Activated T-helper 1 cell treated with Interleukin-2 at 50 U/mL for 16 hours (primary cell): ENCODE measurements at regions not wholly inside any gene's neighbourhood (a gene's known extent, or its start where the extent isn't known, plus 50 kb on each side); places are given as distances from the start of the nearest gene placed in this dataset.
"Not testable (repeated sequence)": the region's sequence is repeated elsewhere in the genome, so short reads cannot be mapped to it uniquely, and the experiment has no call there.

Experiments
- DNase-seq: peaks from one replicate; pipeline ENCODE4 v3.0.0-alpha.2; 2020; ENCODE audit warnings: low read depth

- no peak for DNase-seq
Measured at GRCh38 chr12:127101076-127101475, 1165.9 kb upstream of the TMEM132C start.

DNA sequence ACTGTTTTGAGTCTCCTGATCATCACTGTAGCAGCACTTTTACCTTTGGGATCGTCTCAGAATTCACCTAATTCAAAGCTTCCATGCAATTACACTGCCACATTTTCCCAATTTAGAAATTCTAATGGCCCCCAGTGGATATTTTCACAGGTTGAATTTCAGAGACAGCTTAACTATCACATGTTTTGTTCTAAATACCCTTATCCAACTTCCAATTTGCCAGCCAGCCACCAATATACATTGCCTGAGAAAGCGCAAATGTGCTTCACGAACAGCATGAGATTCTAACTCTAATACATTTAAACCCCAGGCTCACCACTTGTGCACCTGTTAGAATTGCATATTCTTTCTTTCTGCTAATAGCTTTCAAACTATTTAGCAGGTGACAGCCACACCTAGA is 1160.9 kb upstream of the TMEM132C start:
- no peak for DNase-seq

- DNase-seq: no peak
Measured at GRCh38 chr12:127106697-127107096, 1160.3 kb upstream of the TMEM132C start.

GRCh38 chr12:127107744-127108143 is 1159.2 kb upstream of the TMEM132C start:
- no peak for DNase-seq

DNA sequence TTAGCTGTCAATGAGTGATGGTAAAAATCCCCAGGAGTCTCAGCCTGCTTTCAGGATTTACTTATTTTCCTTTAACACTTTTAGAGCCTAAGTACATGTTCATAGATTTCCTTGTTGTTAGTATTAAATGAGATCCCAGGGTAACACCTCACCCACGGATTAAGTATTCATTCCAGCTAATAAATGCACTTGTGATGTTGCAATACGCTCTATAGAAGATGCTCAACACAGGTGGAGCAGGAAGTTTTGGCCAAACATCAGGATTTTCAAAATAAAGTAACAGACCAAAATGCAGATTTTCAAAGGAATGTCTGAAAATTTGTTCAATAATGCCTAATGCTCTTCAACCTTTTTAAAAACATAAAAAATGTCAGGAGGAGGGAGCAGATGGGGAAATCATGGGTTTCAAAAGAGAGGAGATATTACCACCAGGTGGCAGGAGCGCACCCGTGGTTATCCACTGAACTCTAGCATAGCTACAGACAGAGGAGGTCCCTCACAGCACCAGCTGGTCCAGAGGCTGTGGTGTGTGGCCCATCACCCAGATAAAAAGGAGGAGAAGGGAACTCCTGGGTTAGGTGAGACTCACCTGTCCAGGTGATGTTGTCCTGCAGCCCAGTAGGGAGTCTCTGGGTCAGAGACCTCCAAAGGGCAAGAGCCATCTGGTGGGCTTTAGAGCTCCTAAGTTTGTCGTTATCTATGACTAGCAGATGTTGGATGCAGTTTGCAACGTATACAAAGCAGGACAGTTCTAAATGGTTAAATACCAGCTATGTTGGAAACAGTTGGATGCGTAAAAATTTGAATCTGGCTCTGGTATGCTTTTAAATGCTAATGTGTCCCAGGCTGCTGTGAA is 1158.4 kb upstream of the TMEM132C start:
- peak; percentile 3 for DNase-seq

- DNase-seq: no peak
Measured at GRCh38 chr12:127113945-127114344, 1153.0 kb upstream of the TMEM132C start.

- no peak for DNase-seq
Measured at GRCh38 chr12:127115468-127116035, 1151.4 kb upstream of the TMEM132C start.

- DNase-seq: no peak
Measured at GRCh38 chr12:127118251-127118650, 1148.7 kb upstream of the TMEM132C start.

DNA sequence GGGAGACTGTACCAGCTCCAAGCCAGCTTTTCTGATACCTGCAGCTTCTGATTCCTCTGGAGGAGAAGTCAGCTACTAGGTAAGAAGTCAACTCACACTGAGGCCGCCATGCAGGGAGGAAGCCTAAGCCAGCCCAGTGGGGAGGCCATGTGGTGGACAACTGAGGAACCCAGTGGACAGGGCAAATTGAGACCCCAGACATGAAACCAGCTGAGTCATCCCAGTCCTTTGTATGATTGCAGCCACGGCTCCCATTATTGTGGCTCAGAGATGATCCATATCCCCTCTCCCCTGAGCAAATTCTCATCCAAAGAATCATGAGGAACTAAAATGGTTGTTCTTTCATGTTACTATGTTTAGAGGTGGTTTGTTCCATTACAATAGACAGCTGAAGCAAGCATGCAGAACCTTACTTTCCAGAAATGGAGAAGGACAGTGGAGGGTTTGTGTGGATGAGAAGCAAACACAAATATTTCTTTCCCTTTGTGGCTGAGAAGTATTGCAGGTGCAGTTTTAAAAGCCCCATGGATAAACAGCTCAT is 1147.3 kb upstream of the TMEM132C start:
- no peak for DNase-seq

- no peak for DNase-seq
Measured at GRCh38 chr12:127120851-127121250, 1146.1 kb upstream of the TMEM132C start.

DNA sequence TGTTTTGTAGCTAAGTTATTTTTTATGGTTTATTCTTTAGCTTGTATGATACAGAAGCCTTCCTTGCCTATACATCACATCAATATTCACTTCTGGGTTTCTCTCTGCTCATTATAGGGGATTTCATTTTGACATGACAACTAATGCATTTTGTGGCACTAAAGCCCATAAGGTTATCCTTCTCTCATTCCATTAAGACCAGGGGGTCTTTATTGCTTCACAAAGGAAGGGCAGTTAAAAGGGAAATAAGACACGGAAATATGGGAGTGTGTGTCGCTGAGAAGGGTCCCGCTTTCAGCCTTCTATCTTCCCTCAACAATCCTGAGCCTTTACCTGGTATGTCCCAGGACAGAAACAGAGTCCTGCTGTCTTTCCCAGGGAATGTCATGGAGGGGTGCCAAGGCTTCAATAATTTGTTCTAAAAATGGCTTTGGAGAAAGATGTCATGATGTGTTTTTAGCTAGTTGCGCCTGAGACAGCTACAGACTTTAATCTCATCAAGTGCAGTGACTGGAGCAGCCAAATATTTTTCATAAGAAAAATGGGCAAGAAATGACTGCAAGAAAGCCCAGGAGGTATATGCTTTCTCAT is 1145.4 kb upstream of the TMEM132C start:
- no peak for DNase-seq

GRCh38 chr12:127125607-127126259 is 1141.2 kb upstream of the TMEM132C start:
- no peak for DNase-seq

- no peak for DNase-seq
Measured at GRCh38 chr12:127126260-127126628, 1140.7 kb upstream of the TMEM132C start.

DNA sequence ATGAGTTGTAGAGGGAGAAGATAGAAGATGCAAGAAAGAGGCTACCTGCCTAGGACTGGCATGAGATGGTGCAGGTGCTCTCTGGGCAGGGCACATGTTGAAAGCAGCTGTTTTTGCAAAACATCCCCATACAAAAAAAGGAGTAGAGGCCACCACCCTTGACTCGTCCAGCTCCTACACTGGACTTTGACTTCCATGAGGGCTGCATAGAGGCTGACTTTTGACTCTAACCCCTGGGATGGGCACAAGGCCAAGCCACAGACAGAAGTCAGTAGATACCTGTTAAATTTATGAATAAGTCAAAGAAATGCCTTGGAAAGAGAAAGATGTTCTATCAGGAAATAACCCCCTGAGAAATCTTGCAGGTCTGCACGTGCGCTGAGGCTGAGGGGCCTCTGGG is 1139.1 kb upstream of the TMEM132C start:
- DNase-seq: no peak

GRCh38 chr12:127130506-127131124 is 1136.4 kb upstream of the TMEM132C start:
- no peak for DNase-seq

DNA sequence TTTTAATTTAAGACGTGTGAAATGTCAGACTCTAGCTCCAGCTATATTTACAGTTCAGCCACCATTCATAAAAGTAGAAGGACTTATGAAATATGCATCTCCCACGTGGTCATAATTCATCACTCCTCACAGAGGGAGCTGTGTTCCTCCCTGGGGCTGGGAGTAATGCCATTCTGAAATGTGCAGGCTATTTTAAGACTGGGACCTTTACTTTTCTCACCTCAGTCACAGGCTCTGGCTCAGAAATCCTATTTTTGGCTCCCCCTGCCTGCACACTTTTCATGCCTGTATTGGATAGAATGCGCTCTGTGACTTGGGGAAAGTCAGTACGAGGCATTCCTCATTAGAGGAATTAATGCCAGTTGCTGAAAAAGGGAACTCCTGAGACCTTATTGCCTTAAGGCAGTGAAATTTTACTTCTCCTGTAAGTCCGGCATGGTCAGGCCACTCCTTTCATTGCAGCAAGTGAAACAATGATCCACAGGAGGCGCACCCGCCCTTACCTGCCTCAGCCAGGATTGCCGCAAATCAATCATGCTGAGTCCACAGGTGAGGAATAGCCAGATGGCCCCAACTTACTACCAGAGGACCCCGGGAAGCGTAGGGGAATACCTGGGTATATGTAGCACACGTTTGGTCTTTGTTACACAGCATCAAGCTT is 1133.2 kb upstream of the TMEM132C start:
- DNase-seq: no peak

DNA sequence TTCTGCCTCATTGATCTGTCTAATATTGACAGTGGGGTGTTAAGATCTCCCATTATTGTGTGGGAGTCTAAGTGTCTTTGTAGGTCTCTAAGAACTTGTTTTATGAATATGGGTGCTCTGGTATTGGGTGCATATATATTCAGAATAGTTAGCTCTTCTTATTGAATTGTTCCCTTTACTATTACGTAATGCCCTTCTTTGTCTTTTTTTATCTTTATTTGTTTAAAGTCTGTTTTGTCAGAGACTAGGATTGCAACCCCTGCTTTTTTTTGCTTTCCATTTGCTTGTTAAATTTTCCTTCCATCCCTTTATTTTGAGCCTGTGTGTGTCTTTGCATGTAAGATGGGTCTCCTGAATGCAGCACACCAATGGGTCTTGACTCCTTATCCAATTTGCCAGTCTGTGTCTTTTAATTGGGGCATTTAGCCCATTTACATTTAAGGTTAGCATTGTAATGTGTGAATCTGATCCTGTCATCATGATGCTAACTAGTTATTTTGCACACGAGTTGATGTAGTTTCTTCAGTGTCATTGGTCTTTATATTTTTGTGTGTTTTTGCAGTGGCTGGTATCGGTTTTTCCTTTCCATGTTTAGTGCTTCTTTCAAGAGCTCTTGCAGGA is 1126.0 kb upstream of the TMEM132C start:
- DNase-seq: not testable (repeated sequence)

DNA sequence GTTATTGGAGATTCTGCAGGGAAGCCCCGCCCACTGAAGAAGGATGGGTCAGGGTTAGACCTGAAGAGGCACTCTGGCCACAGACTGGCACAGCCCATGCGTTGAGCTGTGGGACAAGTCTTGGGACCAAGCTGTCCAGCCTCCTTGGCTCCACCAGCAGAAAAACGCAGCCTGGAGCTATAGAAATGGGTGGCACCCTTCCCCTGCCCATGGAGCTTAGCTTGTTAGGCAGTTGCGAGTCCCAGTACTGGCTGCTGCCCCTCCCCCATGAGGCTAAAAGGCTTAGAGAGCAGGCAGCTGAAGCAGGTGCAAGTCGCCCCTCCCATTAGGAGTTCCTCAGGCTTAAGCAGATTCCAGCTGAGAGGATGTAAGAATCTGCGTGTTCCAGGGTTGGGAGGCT is 1124.0 kb upstream of the TMEM132C start:
- DNase-seq: no peak

DNA sequence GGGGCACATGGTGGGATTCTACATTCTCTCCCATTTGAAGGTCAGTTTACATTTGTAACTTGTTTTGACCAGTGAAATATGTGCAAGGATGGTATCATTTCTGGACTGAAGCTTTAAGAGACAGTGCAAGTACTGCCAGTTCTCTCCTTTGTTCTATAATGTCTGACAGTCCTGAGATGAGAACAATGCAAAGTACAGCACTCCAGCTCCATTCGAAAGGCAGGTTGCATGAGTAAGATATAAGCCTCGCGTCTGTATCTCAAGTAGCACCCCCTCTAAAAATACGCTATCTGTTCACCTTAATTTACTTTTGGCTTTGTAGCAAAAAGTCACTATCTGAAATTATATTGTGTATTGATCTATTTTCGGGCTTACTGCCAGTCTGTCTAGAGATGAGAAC is 1122.2 kb upstream of the TMEM132C start:
- no peak for DNase-seq

DNA sequence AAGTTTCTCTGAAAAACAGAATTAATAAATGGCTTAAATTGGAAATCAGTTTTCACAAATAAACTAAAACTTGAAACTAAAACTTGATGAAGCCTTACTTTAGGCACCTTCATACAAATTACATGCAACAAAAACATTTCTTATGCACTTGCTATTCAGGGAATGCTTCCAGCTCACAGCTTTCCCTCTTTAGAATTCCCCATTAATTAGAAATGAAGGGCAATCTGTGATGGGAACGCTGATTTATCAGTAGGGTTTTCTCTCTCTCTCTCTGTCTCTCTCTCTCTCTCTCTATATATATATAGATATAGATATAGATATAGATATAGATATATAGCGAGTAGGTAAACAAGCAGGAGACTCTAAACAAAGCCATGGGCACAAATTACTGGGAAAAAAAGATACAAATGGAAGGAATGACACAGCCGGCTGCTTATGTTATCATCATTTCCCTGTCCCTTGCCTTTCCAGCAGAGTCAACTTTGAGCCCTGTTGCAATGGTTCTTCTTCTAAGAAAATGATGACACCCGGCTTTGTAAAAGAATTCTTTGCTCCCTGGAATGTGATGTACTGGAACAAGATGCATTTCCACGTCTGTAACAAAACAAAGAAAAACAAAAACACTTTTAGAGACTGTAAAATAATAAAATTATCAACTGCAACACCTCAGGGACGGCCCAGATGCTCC is 1121.6 kb upstream of the TMEM132C start:
- DNase-seq: no peak
